HEK293 (cell line): ENCODE measurements at regions not wholly inside any gene's neighbourhood (a gene's known extent, or its start where the extent isn't known, plus 50 kb on each side); places are given as distances from the start of the nearest gene placed in this dataset.

Experiments
- CTCF ChIA-PET: fragments of 350-600 bp; formaldehyde crosslinking; extraction: SDS; loops from one replicate; lab custom pipeline; 2021; ENCODE audit warnings: antibody characterized with exemption; lab: Yijun Ruan, JAX
- POLR2A ChIA-PET: fragments of 300-600 bp; formaldehyde crosslinking; extraction: SDS; loops from one replicate; lab custom pipeline; 2020; ENCODE audit warnings: antibody characterized with exemption, inconsistent platforms; lab: Yijun Ruan, JAX
- H3K27ac ChIP-seq: fragments of 200-500 bp; sonication (Bioruptor generic); 2 replicates; pipeline ENCODE4 v1.5.1; 2014; ENCODE audit warnings: low read depth, low read length, control low read depth, inconsistent platforms; ENCODE audit errors: extremely low read depth
- H3K36me3 ChIP-seq, 2 experiments: fragments of 200-500 bp in 1 of 2; sonication (Bioruptor generic) in 1 of 2; 1 replicate in 1 of 2; 2 replicates in 1 of 2; pipeline ENCODE4 v1.5.1; 2014 to 2017; ENCODE audit warnings: inconsistent platforms in 2 of 2, low read length in 2 of 2; ENCODE audit not compliant: control insufficient read depth in 2 of 2, insufficient read depth in 1 of 2
- H3K4me1 ChIP-seq: fragments of 200-500 bp; sonication (Bioruptor generic); 2 replicates; pipeline ENCODE4 v1.5.1; 2014; ENCODE audit warnings: mild to moderate bottlenecking, low read length, inconsistent platforms; ENCODE audit not compliant: control insufficient read depth, insufficient read depth
- H3K4me3 ChIP-seq: 2 replicates; pipeline ENCODE4 v1.5.1; 2011; ENCODE audit warnings: low read depth, mild to moderate bottlenecking, control low read depth, low read length, moderate library complexity
- H3K9me3 ChIP-seq: fragments of 200-500 bp; sonication (Bioruptor generic); 2 replicates; pipeline ENCODE4 v1.5.1; 2014; ENCODE audit warnings: low read depth, low read length, inconsistent platforms; ENCODE audit not compliant: control insufficient read depth, insufficient read depth
- EGR2 ChIP-seq: fragments of 450-650 bp; formaldehyde crosslinking; IDR thresholded peaks from 2 replicates; pipeline ENCODE4 v1.5.1; 2016; ENCODE audit warnings: low read depth, missing biosample characterization, missing genetic modification characterization
- FEZF1 ChIP-seq: fragments of 450-650 bp; formaldehyde crosslinking; IDR thresholded peaks from 2 replicates; pipeline ENCODE4 v1.5.1; 2016; ENCODE audit warnings: missing biosample characterization, missing genetic modification characterization
- GLIS1 ChIP-seq: fragments of 450-650 bp; formaldehyde crosslinking; IDR thresholded peaks from 2 replicates; pipeline ENCODE4 v1.5.1; 2016; ENCODE audit warnings: missing biosample characterization, missing genetic modification characterization
- HIC1 ChIP-seq: fragments of 450-650 bp; formaldehyde crosslinking; IDR thresholded peaks from 2 replicates; pipeline ENCODE4 v1.5.1; 2016; ENCODE audit warnings: missing biosample characterization, missing genetic modification characterization
- KLF17 ChIP-seq: fragments of 450-650 bp; formaldehyde crosslinking; IDR thresholded peaks from 2 replicates; pipeline ENCODE4 v1.5.1; 2016; ENCODE audit warnings: missing biosample characterization, missing genetic modification characterization
- PRDM10 ChIP-seq: fragments of 450-650 bp; formaldehyde crosslinking; IDR thresholded peaks from 2 replicates; pipeline ENCODE4 v1.5.1; 2016; ENCODE audit warnings: missing biosample characterization, missing genetic modification characterization
- PRDM2 ChIP-seq: fragments of 450-650 bp; formaldehyde crosslinking; IDR thresholded peaks from 2 replicates; pipeline ENCODE4 v1.5.1; 2016; ENCODE audit warnings: missing biosample characterization, missing genetic modification characterization, borderline replicate concordance
- RBAK ChIP-seq: fragments of 450-650 bp; formaldehyde crosslinking; IDR thresholded peaks from 2 replicates; pipeline ENCODE4 v1.5.1; 2016; ENCODE audit warnings: missing biosample characterization, missing genetic modification characterization
- SCRT1 ChIP-seq: fragments of 450-650 bp; formaldehyde crosslinking; IDR thresholded peaks from 2 replicates; pipeline ENCODE4 v1.5.1; 2016; ENCODE audit warnings: missing biosample characterization, missing genetic modification characterization, borderline replicate concordance
- SP2 ChIP-seq: fragments of 450-650 bp; formaldehyde crosslinking; IDR thresholded peaks from 2 replicates; pipeline ENCODE4 v1.5.1; 2016; ENCODE audit warnings: missing biosample characterization, missing genetic modification characterization
- ZBTB20 ChIP-seq: fragments of 450-650 bp; formaldehyde crosslinking; IDR thresholded peaks from 2 replicates; pipeline ENCODE4 v1.5.1; 2016; ENCODE audit warnings: missing biosample characterization, missing genetic modification characterization
- ZBTB48 ChIP-seq: fragments of 450-650 bp; formaldehyde crosslinking; IDR thresholded peaks from 2 replicates; pipeline ENCODE4 v1.5.1; 2016; ENCODE audit warnings: missing biosample characterization, missing genetic modification characterization
- ZBTB8A ChIP-seq: fragments of 450-650 bp; formaldehyde crosslinking; IDR thresholded peaks from 2 replicates; pipeline ENCODE4 v1.5.1; 2016; ENCODE audit warnings: missing biosample characterization, missing genetic modification characterization
- ZFHX2 ChIP-seq: fragments of 450-650 bp; formaldehyde crosslinking; conservative IDR thresholded peaks from 2 replicates; pipeline ENCODE4 v1.5.1; 2016; ENCODE audit warnings: missing biosample characterization, missing genetic modification characterization
- ZNF366 ChIP-seq: fragments of 450-650 bp; formaldehyde crosslinking; conservative IDR thresholded peaks from 2 replicates; pipeline ENCODE4 v1.5.1; 2016; ENCODE audit warnings: missing biosample characterization, missing genetic modification characterization
- ZNF433 ChIP-seq: fragments of 450-650 bp; formaldehyde crosslinking; IDR thresholded peaks from 2 replicates; pipeline ENCODE4 v1.5.1; 2016; ENCODE audit warnings: missing biosample characterization, missing genetic modification characterization, low read depth
- ZNF501 ChIP-seq: fragments of 450-650 bp; formaldehyde crosslinking; IDR thresholded peaks from 2 replicates; pipeline ENCODE4 v1.5.1; 2016; ENCODE audit warnings: missing biosample characterization, missing genetic modification characterization
- ZNF514 ChIP-seq: fragments of 450-650 bp; formaldehyde crosslinking; IDR thresholded peaks from 2 replicates; pipeline ENCODE4 v1.5.1; 2016; ENCODE audit warnings: missing biosample characterization, missing genetic modification characterization
- ZNF561 ChIP-seq: fragments of 450-650 bp; IDR thresholded peaks from 2 replicates; pipeline ENCODE4 v1.5.1; 2018; ENCODE audit warnings: missing biosample characterization, missing genetic modification characterization, borderline replicate concordance
- ZNF660 ChIP-seq: fragments of 450-650 bp; IDR thresholded peaks from 2 replicates; pipeline ENCODE4 v1.5.1; 2018; ENCODE audit warnings: missing biosample characterization, mild to moderate bottlenecking, missing genetic modification characterization
- ZNF692 ChIP-seq: fragments of 450-650 bp; formaldehyde crosslinking; IDR thresholded peaks from 2 replicates; pipeline ENCODE4 v1.5.1; 2016; ENCODE audit warnings: missing biosample characterization, missing genetic modification characterization
- ZSCAN30 ChIP-seq: fragments of 450-650 bp; IDR thresholded peaks from 2 replicates; pipeline ENCODE4 v1.5.1; 2018; ENCODE audit warnings: missing biosample characterization, mild to moderate bottlenecking, missing genetic modification characterization, moderate library complexity

GRCh38 chr4:82044141-82044993 lies 329.4 kb downstream of the HNRNPD start:
- Histone ChIP-seq H3K27ac (no peak overlapping the region; the same call in 1 of the 2 replicates), H3K36me3 (no peaks in the 10 kb centered on the region), H3K4me3 (peak overlapping the region; percentile 33), H3K4me1 (no peaks in the 10 kb centered on the region), H3K9me3 (no peaks in the 10 kb centered on the region)
- ChIA-PET POLR2A (no interaction called here), CTCF (interaction anchor here (0.6 to 1.7 kb wide), 3 partner anchors 10 to 577 kb away, joined by 3 to 8 read pairs (median 4); no protein-coding TSS in a partner anchor)
- TF ChIP-seq ZNF366 (tag by site-specific recombination) (no peak), ZBTB48 (0 out of 2 replicates have a peak, but pooled peaks have one; percentile 66), HIC1 (tag by site-specific recombination) (peak; percentile 56; the same call in 1 of the 2 replicates), ZNF660 (tag by site-specific recombination) (peak; percentile 95), SP2 (tag by site-specific recombination) (peak; percentile 58), KLF17 (tag by site-specific recombination) (peak; percentile 81), SCRT1 (tag by site-specific recombination) (no peak), ZNF514 (tag by site-specific recombination) (no peak), ZBTB20 (tag by site-specific recombination) (peak; percentile 25; the same call in 1 of the 2 replicates), ZNF692 (tag by site-specific recombination) (peak; percentile 82), ZNF561 (peak; percentile 73; the same call in 1 of the 2 replicates), ZFHX2 (tag by site-specific recombination) (peak; percentile 69), ZSCAN30 (tag by site-specific recombination) (0 out of 2 replicates have a peak, but pooled peaks have one; percentile 48), PRDM2 (tag by site-specific recombination) (no peak), GLIS1 (tag by site-specific recombination) (peak; percentile 42), FEZF1 (tag by site-specific recombination) (peak; percentile 27; the same call in 1 of the 2 replicates), PRDM10 (peak; percentile 94), ZNF501 (tag by site-specific recombination) (peak; percentile 45; the same call in 1 of the 2 replicates), RBAK (no peak), ZNF433 (no peak), EGR2 (tag by site-specific recombination) (peak; percentile 55), ZBTB8A (peak; percentile 95)
